ES-I3 (cell line): ENCODE measurements at regions not wholly inside any gene's neighbourhood (a gene's known extent, or its start where the extent isn't known, plus 50 kb on each side); places are given as distances from the start of the nearest gene placed in this dataset.
"Not testable (repeated sequence)": the region's sequence is repeated elsewhere in the genome, so short reads cannot be mapped to it uniquely, and the experiment has no call there.

ENCODE experiments used
- H3K36me3 ChIP-seq: 2 replicates; pipeline ENCODE4 v1.6.1; 2013; ENCODE audit warnings: mild to moderate bottlenecking, low read length, control low read depth, moderate library complexity; ENCODE audit not compliant: insufficient read depth
- H3K4me1 ChIP-seq: 2 replicates; pipeline ENCODE4 v1.6.1; 2013; ENCODE audit warnings: mild to moderate bottlenecking, control low read depth, low read length; ENCODE audit not compliant: insufficient read depth
- H3K9ac ChIP-seq: 2 replicates; pipeline ENCODE4 v1.6.1; 2013; ENCODE audit warnings: low read depth, mild to moderate bottlenecking, low read length, moderate library complexity
- H3K9me3 ChIP-seq: 2 replicates; pipeline ENCODE4 v1.6.1; 2013; ENCODE audit warnings: mild to moderate bottlenecking, low read length, moderate library complexity; ENCODE audit not compliant: control insufficient read depth, insufficient read depth

DNA sequence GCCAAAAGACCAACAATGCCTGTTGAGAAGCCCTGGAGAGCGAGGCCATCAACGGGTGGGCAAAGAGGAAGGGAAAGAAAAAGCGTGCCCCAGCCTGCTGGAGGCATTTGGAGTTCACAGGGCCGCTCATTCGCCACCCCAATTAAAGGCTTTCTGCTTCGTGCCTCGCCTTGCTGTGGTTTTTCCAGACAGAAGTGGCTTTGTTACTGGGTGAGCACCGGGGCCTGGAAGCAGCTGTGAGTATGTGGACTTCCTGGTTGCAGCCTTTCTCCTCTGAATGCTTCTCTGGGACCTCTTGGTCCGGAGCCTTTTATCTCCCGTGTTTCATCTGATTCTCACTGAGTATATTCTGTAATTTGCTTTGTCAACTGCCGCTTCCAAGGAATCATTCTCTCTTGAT lies 118.1 kb upstream of the EGR2 start:
- H3K9ac ChIP-seq = no peak overlapping the region
- H3K9me3 ChIP-seq = no peaks in the 10 kb centered on the region
- no peaks in the 10 kb centered on the region for H3K4me1 ChIP-seq
- no peaks in the 10 kb centered on the region for H3K36me3 ChIP-seq

- H3K9ac ChIP-seq, H3K4me1 ChIP-seq, H3K9me3 ChIP-seq, H3K36me3 ChIP-seq: not testable (repeated sequence)
These were observed 112.6 kb upstream of the EGR2 start for GRCh38 chr10:62928763-62929162.

DNA sequence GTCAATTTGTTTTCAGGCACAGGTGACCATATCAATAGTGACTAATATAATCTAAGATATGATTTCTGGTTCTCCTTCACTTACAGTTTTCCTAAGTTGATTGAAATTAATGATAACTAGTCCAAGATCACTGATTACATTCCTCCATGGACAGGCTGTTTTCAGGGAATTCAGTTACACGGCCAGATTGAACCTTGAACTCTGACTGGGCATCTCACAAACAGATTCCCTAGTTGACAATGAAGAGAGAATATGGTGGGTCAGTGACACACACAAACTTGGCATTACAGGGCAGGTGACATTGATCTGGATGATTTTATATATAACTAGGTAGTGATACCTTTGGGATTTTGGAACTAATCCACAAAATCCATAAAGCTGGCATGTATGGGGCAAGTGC lies 110.2 kb upstream of the EGR2 start:
- Histone ChIP-seq H3K9me3 (no peaks in the 10 kb centered on the region), H3K9ac (no peak overlapping the region), H3K36me3 (no peaks in the 10 kb centered on the region), H3K4me1 (no peaks in the 10 kb centered on the region)

GRCh38 chr10:62924344-62924748 lies 108.2 kb upstream of the EGR2 start:
- Histone ChIP-seq H3K9me3 (no peaks in the 10 kb centered on the region), H3K9ac (peak overlapping the region; percentile 17; the same call in 1 of the 2 replicates), H3K36me3 (no peaks in the 10 kb centered on the region), H3K4me1 (no peaks in the 10 kb centered on the region)

- Histone ChIP-seq H3K9ac (no peak overlapping the region), H3K36me3 (no peaks in the 10 kb centered on the region), H3K9me3 (no peaks in the 10 kb centered on the region), H3K4me1 (no peaks in the 10 kb centered on the region)
These were observed 103.6 kb upstream of the EGR2 start for GRCh38 chr10:62919776-62920175.

DNA sequence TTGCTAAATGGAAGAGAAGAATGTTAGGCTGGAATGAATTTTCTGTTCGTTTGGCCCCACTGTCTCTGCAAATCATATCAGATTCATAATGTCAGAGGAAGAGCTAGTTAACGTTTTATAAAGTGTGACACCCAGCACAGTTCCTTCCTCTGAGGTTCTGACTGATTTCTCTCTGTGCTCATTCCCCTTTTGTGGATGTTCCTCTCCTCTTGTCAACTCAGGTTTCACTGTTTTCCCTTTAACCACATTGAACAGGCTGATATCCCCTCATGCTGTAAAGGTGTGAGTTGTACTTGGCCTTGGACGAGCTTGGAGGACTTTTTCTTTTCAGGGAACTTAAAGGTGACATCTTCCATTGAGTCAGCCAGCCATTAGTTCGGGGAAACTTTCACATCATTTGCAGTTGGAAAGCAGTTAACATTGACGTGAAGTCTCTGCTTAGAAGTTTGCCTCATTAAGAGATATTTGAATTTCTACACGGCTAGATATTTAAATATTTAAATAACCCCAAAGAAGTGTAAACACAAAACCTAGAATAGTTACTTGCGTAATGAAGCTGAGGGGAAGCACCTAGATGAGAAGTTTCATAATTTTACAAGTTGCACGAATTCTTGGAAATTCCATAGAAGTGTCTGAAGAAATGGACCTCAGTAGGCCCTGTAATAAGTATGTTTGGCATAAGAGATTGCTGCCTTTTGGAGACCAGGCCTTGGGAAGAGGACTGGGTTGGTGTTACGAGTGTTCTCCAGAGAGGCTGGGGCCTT lies 101.5 kb upstream of the EGR2 start:
- H3K9me3 ChIP-seq = no peaks in the 10 kb centered on the region
- H3K36me3 ChIP-seq = no peaks in the 10 kb centered on the region
- no peaks in the 10 kb centered on the region for H3K4me1 ChIP-seq
- no peak overlapping the region for H3K9ac ChIP-seq

GRCh38 chr10:62916141-62916603 lies 100.0 kb upstream of the EGR2 start:
- H3K9ac ChIP-seq = no peak overlapping the region
- no peaks in the 10 kb centered on the region for H3K9me3 ChIP-seq
- no peaks in the 10 kb centered on the region for H3K36me3 ChIP-seq
- H3K4me1 ChIP-seq = peaks cover 7% of the 10 kb centered on the region; the same call in 1 of the 2 replicates

DNA sequence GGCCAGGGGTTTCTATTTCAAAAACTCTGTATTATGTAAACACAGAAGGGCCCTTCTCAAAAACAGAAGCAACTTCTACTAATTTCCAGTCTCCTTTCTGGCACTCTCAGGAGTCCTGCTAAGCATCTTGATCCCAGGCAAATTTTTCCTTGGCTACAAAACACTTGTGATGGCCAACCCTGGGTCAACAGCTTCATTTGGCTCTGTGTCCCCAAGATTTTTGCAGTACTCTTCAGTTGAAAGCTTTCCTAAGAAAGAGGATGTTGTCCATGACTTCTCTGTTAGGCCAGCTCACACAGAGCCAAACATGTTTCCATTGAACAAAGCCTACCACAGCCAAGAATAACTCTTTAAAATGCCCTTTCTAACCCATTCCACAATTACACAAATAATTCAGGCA lies 99.0 kb upstream of the EGR2 start:
- Histone ChIP-seq H3K4me1 (peaks cover 11% of the 10 kb centered on the region; the same call in 1 of the 2 replicates), H3K9me3 (no peaks in the 10 kb centered on the region), H3K36me3 (no peaks in the 10 kb centered on the region), H3K9ac (no peak overlapping the region)

GRCh38 chr10:62912086-62912485 lies 95.9 kb upstream of the EGR2 start:
- Histone ChIP-seq H3K9ac (no peak overlapping the region), H3K4me1 (peaks cover 11% of the 10 kb centered on the region; the same call in 1 of the 2 replicates)

GRCh38 chr10:62911210-62911963 lies 95.2 kb upstream of the EGR2 start:
- Histone ChIP-seq H3K9ac (no peak overlapping the region), H3K36me3 (no peaks in the 10 kb centered on the region)

More at GRCh38 chr10:62912086-62912485, 95.9 kb upstream of the EGR2 start:
- Histone ChIP-seq H3K36me3 (no peaks in the 10 kb centered on the region), H3K9me3 (no peaks in the 10 kb centered on the region)

DNA sequence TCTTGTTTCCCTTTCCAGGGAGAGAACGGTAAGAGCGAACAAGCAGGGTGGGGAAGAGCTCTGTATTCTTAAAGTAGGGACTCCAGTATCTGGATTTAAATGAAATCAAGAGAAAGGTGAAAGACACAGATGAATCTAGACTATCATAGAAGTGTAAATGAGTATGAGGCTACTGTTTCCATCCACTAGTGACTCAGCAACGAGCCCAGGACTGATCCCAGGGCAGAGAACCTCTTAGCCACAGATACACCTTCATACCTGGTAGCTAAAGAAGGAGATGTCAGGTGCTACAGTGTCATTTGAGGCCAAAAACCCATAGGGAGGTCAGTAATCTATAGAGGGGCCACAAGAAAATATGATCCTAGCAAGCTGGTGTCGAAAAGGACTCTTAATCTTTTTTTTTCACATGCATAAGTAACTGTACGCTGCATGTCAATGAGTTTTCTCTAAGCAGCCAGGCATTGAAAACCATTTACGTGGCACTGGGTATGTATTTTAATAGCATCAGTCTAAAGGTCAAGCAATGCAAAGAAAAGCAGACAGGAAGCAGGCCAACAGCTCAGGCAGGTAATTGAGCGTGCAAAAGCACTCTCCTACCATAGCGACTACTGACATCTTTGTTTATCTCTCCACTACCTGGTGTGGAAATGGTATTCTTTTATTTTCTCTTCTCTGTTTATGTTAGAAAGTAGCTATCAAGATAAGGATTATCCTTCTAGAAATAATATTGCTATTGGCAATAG lies 91.5 kb upstream of the EGR2 start:
- Histone ChIP-seq H3K9me3 (no peaks in the 10 kb centered on the region), H3K9ac (no peak overlapping the region), H3K4me1 (peaks cover 11% of the 10 kb centered on the region; the same call in 1 of the 2 replicates), H3K36me3 (no peaks in the 10 kb centered on the region)

More at GRCh38 chr10:62911210-62911963, 95.2 kb upstream of the EGR2 start:
- Histone ChIP-seq H3K9me3 (no peaks in the 10 kb centered on the region), H3K4me1 (peaks cover 11% of the 10 kb centered on the region; the same call in 1 of the 2 replicates)

DNA sequence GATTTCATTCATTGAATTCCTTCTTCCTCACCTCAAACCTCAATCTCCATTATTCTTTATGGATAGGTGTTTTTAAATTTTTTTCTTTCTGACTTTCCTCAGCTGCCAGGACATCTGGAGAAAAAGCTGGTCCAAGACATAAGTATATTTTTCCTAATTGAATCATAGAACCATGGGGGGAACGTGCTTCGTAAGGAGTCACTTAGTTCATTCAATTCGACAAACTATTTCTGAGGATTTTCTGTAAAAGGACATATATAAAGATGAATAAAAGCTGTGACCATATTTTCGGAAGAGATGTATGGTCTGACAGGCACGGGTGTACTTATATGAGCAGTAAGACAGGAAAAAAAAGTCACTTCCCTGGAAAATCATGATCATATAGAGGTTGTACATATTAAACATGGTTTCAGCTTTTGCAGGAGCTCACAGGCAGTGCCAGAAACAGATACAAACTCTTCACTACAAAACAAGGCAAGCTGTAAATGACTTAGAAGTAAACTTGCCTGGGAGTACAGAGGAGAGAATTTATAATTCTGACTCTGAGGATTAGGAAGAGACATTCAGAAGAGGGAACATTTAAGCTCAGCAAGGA lies 88.2 kb upstream of the EGR2 start:
- H3K36me3 ChIP-seq = no peaks in the 10 kb centered on the region
- H3K4me1 ChIP-seq = no peaks in the 10 kb centered on the region
- H3K9me3 ChIP-seq = no peaks in the 10 kb centered on the region
- H3K9ac ChIP-seq = no peak overlapping the region

DNA sequence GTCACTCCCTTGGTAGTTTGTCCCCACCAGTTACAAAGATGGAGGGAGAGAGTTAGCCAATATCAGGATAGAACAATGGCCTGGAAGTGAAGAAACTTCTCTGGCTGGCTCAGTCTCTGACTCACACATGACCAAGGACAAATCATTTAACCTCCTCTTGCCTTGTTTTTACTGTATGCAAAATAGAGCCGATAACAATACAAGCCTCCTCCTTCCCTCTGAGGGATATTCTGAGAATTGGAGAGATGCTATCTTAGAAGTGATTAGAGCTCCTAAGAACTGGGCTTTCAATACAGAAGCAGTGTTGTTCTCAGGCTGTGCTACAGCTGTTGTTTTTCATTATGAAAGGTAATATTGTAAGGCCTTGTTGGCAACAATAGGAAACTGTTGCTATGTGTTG lies 87.7 kb upstream of the EGR2 start:
- H3K9ac ChIP-seq = no peak overlapping the region
- H3K9me3 ChIP-seq = no peaks in the 10 kb centered on the region
- H3K4me1 ChIP-seq = no peaks in the 10 kb centered on the region
- H3K36me3 ChIP-seq = no peaks in the 10 kb centered on the region
